ENCODE measurements at regions not wholly inside any gene's neighbourhood (a gene's known extent, or its start where the extent isn't known, plus 50 kb on each side); places are given as distances from the start of the nearest gene placed in this dataset.

GRCh38 chr2:2644040-2644439 is 313.0 kb upstream of the MYT1L start:
- RAD21 ChIA-PET (ENCODE audit: low non-redundant PET in 1 of 2, low total read pairs in 2 of 2, uncharacterized antibody in 2 of 2, unreplicated experiment in 2 of 2): no interaction called here
- no peak for ATAC-seq
- H3K27me3 ChIP-seq (ENCODE audit: insufficient read depth, low read length): no peaks in the 10 kb centered on the region

More at GRCh38 chr2:2644040-2644439, 313.0 kb upstream of the MYT1L start:
- Histone ChIP-seq H3K79me2 (ENCODE audit: insufficient read depth, low read length) (no peaks in the 10 kb centered on the region), H4K20me1 (ENCODE audit: insufficient read depth) (no peaks in the 10 kb centered on the region), H3K4me3 (replicated peaks in 1 of 2; ENCODE audit: low read depth in 1 of 2, low read length in 2 of 2) (no peak overlapping the region), H3K4me2 (ENCODE audit: low read length) (no peak overlapping the region), H3K9ac (ENCODE audit: low read length) (no peak overlapping the region), H3K36me3 (ENCODE audit: control insufficient read depth in 1 of 2, insufficient read depth in 2 of 2, low read length in 2 of 2) (no peaks in the 10 kb centered on the region), H2AFZ (ENCODE audit: low read depth, low read length, poor library complexity, severe bottlenecking) (no peak overlapping the region), H3K9me2 (ENCODE audit: insufficient read depth) (no peaks in the 10 kb centered on the region), H3K4me1 (ENCODE audit: control insufficient read depth in 1 of 2, insufficient read depth in 2 of 2, low read length in 2 of 2) (no peaks in the 10 kb centered on the region), H3K9me3 (ENCODE audit: control insufficient read depth in 1 of 2, insufficient read depth in 1 of 2, low read depth in 1 of 2, low read length in 2 of 2) (no peaks in the 10 kb centered on the region), H3K27ac (ENCODE audit: low read depth, low read length) (no peak overlapping the region)
- TF ChIP-seq MAX (IDR thresholded peaks at IDR 0.05): no peak
- TF ChIP-seq ZNF274 (IDR thresholded peaks at IDR 0.05; ENCODE audit: low read depth, low read length): no peak
- TF ChIP-seq TCF7L2 (IDR thresholded peaks at IDR 0.05; ENCODE audit: borderline replicate concordance, extremely low read depth, insufficient read depth, insufficient read length): no peak
- TF ChIP-seq SIN3A (IDR thresholded peaks at IDR 0.05; ENCODE audit: low read depth): no peak
- no peak for TF ChIP-seq ZBTB33 (IDR thresholded peaks at IDR 0.05; ENCODE audit: extremely low read depth, insufficient replicate concordance, low read length)
- TF ChIP-seq FOSL1 (IDR thresholded peaks at IDR 0.05; ENCODE audit: low read depth): no peak
- TF ChIP-seq ELF1 (IDR thresholded peaks at IDR 0.05; ENCODE audit: borderline replicate concordance, low read depth): no peak
- no peak for TF ChIP-seq SRF (IDR thresholded peaks at IDR 0.05; ENCODE audit: low read depth)
- TF ChIP-seq CEBPB (IDR thresholded peaks at IDR 0.05; ENCODE audit: low read depth): no peak
- TF ChIP-seq ATF3 (IDR thresholded peaks at IDR 0.05): no peak
- TF ChIP-seq CBX3 (IDR thresholded peaks at IDR 0.05; ENCODE audit: low read depth): no peak
- no peak for TF ChIP-seq ZFX (IDR thresholded peaks at IDR 0.05)
- TF ChIP-seq REST (IDR thresholded peaks at IDR 0.05; ENCODE audit: low read depth): no peak
- no peak for TF ChIP-seq EGR1 (IDR thresholded peaks at IDR 0.05; ENCODE audit: low read depth)
- TF ChIP-seq EZH2 (IDR thresholded peaks at IDR 0.05): no peak
- no peak for TF ChIP-seq CTCF (IDR thresholded peaks at IDR 0.05 in 2 of 3, conservative IDR thresholded peaks at IDR 0.05 in 1 of 3; ENCODE audit: borderline replicate concordance in 1 of 3, insufficient read depth in 1 of 3, low read depth in 2 of 3, low read length in 2 of 3)
- TF ChIP-seq RAD21 (IDR thresholded peaks at IDR 0.05; ENCODE audit: low read depth): no peak
- no peak for TF ChIP-seq JUND (IDR thresholded peaks at IDR 0.05)
- TF ChIP-seq POLR2A (IDR thresholded peaks at IDR 0.05; ENCODE audit: borderline replicate concordance, extremely low read depth, insufficient read depth, insufficient read length): no peak
- TF ChIP-seq SP1 (IDR thresholded peaks at IDR 0.05; ENCODE audit: low read depth): no peak
- CTCF ChIA-PET: no interaction called here
- POLR2A ChIA-PET: no interaction called here
- BruUV-seq (replicated peaks): no TSS peak
- intact Hi-C loops (cut with micrococcal nuclease): no loop called here
- no peak for DNase-seq (ENCODE audit: low read depth, low spot score)

All from HCT116 (cell line).